Tibial nerve (tissue), 4 donors: ENCODE measurements at regions not wholly inside any gene's neighbourhood (a gene's known extent, or its start where the extent isn't known, plus 50 kb on each side); places are given as distances from the start of the nearest gene placed in this dataset.

ENCODE experiments used
- DNase-seq, 2 donors: peaks; one replicate each; pipeline ENCODE4 v3.0.0-alpha.2; 2019; ENCODE audit warnings: low spot score in 2 of 2
- H3K27ac ChIP-seq, 4 donors: fragments of 200-600 bp; sonication (generic) in 3 of 4; one replicate each; pipeline ENCODE4 v1.5.1; 2017 to 2019; ENCODE audit warnings: mild to moderate bottlenecking in 1 of 4
- H3K27me3 ChIP-seq, 2 donors: fragments of 200-600 bp; sonication (generic) in 1 of 2; one replicate each; pipeline versions ENCODE4 v1.5.1 to v1.6.0; 2017 to 2019
- H3K36me3 ChIP-seq, 3 donors: fragments of 200-600 bp; sonication (generic); one replicate each; pipeline ENCODE4 v1.5.1; 2018 to 2019
- H3K4me1 ChIP-seq, 4 donors: fragments of 200-600 bp; sonication (generic) in 3 of 4; one replicate each; pipeline ENCODE4 v1.5.1; 2017 to 2019
- H3K4me3 ChIP-seq, 4 donors: fragments of 200-600 bp; sonication (generic) in 3 of 4; one replicate each; pipeline ENCODE4 v1.5.1; 2017 to 2019; ENCODE audit warnings: mild to moderate bottlenecking in 1 of 4, moderate library complexity in 1 of 4
- H3K9me3 ChIP-seq, 4 donors: fragments of 200-600 bp; sonication (generic) in 3 of 4; one replicate each; pipeline ENCODE4 v1.5.1; 2017 to 2019
- EP300 ChIP-seq, 2 donors: sonication (generic); formaldehyde crosslinking; IDR thresholded peaks; one replicate each; pipeline ENCODE4 v1.6.1; 2017; ENCODE audit warnings: antibody characterized with exemption in 2 of 2, mild to moderate bottlenecking in 1 of 2
- POLR2A ChIP-seq, 2 donors: fragments of 450-650 bp; IDR thresholded peaks; one replicate each; pipeline ENCODE4 v1.6.1; 2017; ENCODE audit warnings: antibody characterized with exemption in 2 of 2, mild to moderate bottlenecking in 2 of 2, moderate library complexity in 2 of 2
- WGBS, 2 donors: methylation state at CpG; one replicate each; pipeline ENCODE4 v1.1.5; 2018; 5-methylcytosine and 5-hydroxymethylcytosine counted together
- TF ChIP-seq, protein P1 (sequence below), 5 experiments: fragments of 200-600 bp in 3 of 5; fragments of 450-650 bp in 2 of 5; sonication (generic) in 3 of 5; IDR thresholded peaks; one replicate each; pipeline ENCODE4 v1.5.1; 2016 to 2019; ENCODE audit warnings: antibody characterized with exemption in 5 of 5, mild to moderate bottlenecking in 3 of 5, moderate library complexity in 2 of 5

DNA sequence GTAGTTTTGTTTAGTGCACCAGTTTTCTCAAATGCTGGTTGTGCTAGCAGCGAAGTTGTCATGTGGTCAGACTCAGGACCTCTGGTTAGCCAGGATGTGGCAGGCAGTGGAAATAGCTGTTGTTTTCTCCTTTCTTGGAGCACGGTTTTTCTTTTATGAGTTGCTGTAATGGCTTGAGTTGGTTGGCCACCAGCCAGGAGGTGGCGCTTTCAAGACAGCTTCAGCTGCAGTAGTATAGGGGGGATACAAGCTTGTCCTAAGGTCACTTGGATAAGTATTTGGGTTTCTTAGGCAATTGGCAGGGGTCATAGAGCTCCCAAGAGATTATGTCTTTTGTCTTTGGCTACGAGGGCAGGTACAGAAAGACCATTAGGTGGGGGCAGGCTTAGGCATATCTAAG, 274.2 kb upstream of the TARS1 start:
- no peak for TF ChIP-seq POLR2A (IDR thresholded peaks at IDR 0.05)
- no peak for TF ChIP-seq EP300 (IDR thresholded peaks at IDR 0.05)
- TF ChIP-seq, protein P1, sequence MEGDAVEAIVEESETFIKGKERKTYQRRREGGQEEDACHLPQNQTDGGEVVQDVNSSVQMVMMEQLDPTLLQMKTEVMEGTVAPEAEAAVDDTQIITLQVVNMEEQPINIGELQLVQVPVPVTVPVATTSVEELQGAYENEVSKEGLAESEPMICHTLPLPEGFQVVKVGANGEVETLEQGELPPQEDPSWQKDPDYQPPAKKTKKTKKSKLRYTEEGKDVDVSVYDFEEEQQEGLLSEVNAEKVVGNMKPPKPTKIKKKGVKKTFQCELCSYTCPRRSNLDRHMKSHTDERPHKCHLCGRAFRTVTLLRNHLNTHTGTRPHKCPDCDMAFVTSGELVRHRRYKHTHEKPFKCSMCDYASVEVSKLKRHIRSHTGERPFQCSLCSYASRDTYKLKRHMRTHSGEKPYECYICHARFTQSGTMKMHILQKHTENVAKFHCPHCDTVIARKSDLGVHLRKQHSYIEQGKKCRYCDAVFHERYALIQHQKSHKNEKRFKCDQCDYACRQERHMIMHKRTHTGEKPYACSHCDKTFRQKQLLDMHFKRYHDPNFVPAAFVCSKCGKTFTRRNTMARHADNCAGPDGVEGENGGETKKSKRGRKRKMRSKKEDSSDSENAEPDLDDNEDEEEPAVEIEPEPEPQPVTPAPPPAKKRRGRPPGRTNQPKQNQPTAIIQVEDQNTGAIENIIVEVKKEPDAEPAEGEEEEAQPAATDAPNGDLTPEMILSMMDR (IDR thresholded peaks at IDR 0.05) = no peak
- Histone ChIP-seq H3K27me3 (no peaks in the 10 kb centered on the region), H3K36me3 (no peaks in the 10 kb centered on the region), H3K4me3 (no peak overlapping the region), H3K9me3 (peaks cover 0 to 31% (median 2%) of the 10 kb centered on the region in 4 donors), H3K27ac (no peak overlapping the region), H3K4me1 (no peaks in the 10 kb centered on the region)
- no peak for DNase-seq
- WGBS, 2 donors = 73 to 79% methylated on average over 4 of the region's 4 CpGs

DNA sequence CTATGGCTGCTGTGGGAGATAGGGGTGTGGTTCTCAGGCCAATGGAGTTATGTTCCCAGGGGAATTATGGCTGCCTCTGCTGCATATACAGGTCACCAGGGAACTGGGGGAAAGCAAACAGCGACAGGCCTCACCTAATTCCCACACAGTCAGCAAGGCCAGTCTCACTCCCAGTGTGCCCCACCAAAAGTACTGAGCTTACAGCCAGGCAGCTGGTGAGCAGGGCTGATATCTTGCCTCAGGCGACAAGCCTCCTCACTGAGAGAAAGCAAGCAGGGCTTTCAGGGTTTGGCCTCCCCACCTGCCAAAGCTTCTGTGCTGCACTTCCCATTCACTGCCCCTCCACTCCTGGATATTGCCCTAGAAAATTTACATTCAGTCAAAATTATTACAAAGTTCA, 273.8 kb upstream of the TARS1 start:
- Histone ChIP-seq H3K27ac (no peak overlapping the region), H3K9me3 (peaks cover 0 to 31% (median 2%) of the 10 kb centered on the region in 4 donors), H3K4me3 (no peak overlapping the region), H3K27me3 (no peaks in the 10 kb centered on the region), H3K36me3 (no peaks in the 10 kb centered on the region), H3K4me1 (no peaks in the 10 kb centered on the region)
- 0 to 96% methylated on average over 1 to 2 of the region's 2 CpGs for WGBS, 2 donors
- TF ChIP-seq, protein P1 (IDR thresholded peaks at IDR 0.05) = no peak
- TF ChIP-seq POLR2A (IDR thresholded peaks at IDR 0.05) = no peak
- no peak for TF ChIP-seq EP300 (IDR thresholded peaks at IDR 0.05)
- no peak for DNase-seq

DNA sequence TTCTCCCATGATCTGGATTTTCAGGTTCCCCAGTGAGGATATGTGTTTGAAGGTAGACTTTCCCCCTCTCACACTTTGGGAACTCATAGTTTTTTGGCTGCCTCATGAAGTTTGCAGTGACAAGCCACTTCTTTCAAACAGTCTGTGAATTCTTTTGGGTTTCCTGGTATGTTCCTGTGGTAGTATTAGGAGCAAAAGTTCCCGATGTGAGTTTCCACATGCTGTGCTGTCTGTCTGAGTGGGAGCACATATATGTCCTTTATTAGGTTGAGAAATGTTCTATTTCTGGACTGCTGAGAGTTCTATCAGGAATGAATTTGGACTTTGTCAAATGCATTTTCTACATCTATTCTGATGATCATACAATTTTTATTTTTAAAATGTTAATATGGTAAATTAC, 273.2 kb upstream of the TARS1 start:
- WGBS, 2 donors = 75 to 92% methylated on average over 1 of the region's 1 CpG

DNA sequence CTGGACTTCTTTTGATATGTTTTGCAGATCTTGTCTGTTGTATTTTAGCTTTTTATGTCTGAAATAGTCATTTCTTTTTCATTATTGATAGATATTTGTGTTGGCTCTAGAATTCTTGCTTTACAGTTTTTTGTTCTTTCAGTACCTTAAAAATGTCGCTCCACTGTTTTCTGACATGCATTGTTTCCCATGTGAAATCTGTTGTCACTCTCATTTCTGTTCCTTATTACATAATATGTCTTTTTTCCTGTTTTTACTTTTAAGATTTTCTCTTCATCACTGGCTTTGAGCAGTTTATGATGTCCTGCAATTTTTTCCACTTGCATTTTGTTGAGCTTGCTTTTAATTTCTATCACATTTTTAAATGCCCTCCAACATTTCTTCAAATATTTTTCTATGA, 270.4 kb upstream of the TARS1 start:
- WGBS, 2 donors = 89 to 91% methylated on average over 1 of the region's 1 CpG
- H3K27ac ChIP-seq = no peak overlapping the region
- no peak for DNase-seq
- H3K27me3 ChIP-seq = no peaks in the 10 kb centered on the region
- peaks cover 0 to 19% (median 2%) of the 10 kb centered on the region in 4 donors for H3K9me3 ChIP-seq
- no peaks in the 10 kb centered on the region for H3K4me1 ChIP-seq
- no peaks in the 10 kb centered on the region for H3K36me3 ChIP-seq
- TF ChIP-seq POLR2A (IDR thresholded peaks at IDR 0.05) (no peak), EP300 (IDR thresholded peaks at IDR 0.05) (no peak)
- TF ChIP-seq, protein P1 (IDR thresholded peaks at IDR 0.05) = no peak
- H3K4me3 ChIP-seq = no peak overlapping the region

More for the DNA sequence above, 273.2 kb upstream of the TARS1 start:
- Histone ChIP-seq H3K4me1 (no peaks in the 10 kb centered on the region), H3K27ac (no peak overlapping the region), H3K9me3 (peaks cover 0 to 31% (median 2%) of the 10 kb centered on the region in 4 donors), H3K4me3 (no peak overlapping the region), H3K27me3 (no peaks in the 10 kb centered on the region), H3K36me3 (no peaks in the 10 kb centered on the region)
- no peak for DNase-seq
- no peak for TF ChIP-seq POLR2A (IDR thresholded peaks at IDR 0.05)
- TF ChIP-seq, protein P1 (IDR thresholded peaks at IDR 0.05) = no peak
- no peak for TF ChIP-seq EP300 (IDR thresholded peaks at IDR 0.05)

DNA sequence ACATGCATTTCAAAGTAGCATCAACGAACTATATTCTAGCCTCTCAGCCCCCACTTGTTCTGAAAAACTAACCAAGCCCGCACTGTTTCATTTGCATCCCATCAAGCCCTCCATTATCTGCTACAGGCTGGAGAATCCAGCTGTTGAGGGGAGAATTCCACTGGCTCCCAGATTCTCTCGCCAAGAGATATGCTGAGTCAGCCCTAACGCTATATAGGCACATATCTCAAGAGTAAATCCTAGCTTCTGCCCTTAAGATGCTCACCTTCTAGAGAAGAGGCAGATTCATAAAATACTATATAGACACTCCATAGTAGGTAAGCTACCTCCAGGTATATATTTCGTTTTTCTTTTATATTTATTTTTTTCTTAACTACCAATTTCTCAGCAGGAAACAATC, 266.4 kb upstream of the TARS1 start:
- TF ChIP-seq EP300 (IDR thresholded peaks at IDR 0.05) (no peak), POLR2A (IDR thresholded peaks at IDR 0.05) (no peak)
- TF ChIP-seq, protein P1 (IDR thresholded peaks at IDR 0.05) = no peak
- H3K4me1 ChIP-seq = no peaks in the 10 kb centered on the region
- H3K27ac ChIP-seq = no peak overlapping the region
- peaks cover 0 to 19% (median 2%) of the 10 kb centered on the region in 4 donors for H3K9me3 ChIP-seq
- no peak for DNase-seq
- no peaks in the 10 kb centered on the region for H3K36me3 ChIP-seq
- no peaks in the 10 kb centered on the region for H3K27me3 ChIP-seq
- 82 to 90% methylated on average over 5 of the region's 5 CpGs for WGBS, 2 donors
- H3K4me3 ChIP-seq = no peak overlapping the region
